Prostate gland (tissue), 2 donors: ENCODE measurements at regions not wholly inside any gene's neighbourhood (a gene's known extent, or its start where the extent isn't known, plus 50 kb on each side); places are given as distances from the start of the nearest gene placed in this dataset.

Source experiments
- DNase-seq: peaks from one replicate; pipeline ENCODE4 v3.0.0-alpha.2; 2019; ENCODE audit warnings: low spot score
- H3K27ac ChIP-seq, 2 donors: fragments of 200-600 bp; sonication (generic); 2 replicates each; pipeline ENCODE4 v1.5.1; 2017 to 2019
- H3K27me3 ChIP-seq: fragments of 200-600 bp; sonication (generic); replicated peaks from 2 replicates; pipeline ENCODE4 v1.5.1; 2019; ENCODE audit not compliant: insufficient read depth
- H3K36me3 ChIP-seq, 2 donors: fragments of 200-600 bp; sonication (generic); 1 replicate in 1 of 2; 2 replicates in 1 of 2; pipeline versions ENCODE4 v1.5.1 to v1.8.1; 2017 to 2019
- H3K4me1 ChIP-seq: fragments of 200-600 bp; sonication (generic); replicated peaks from 2 replicates; pipeline ENCODE4 v1.5.1; 2019
- H3K4me3 ChIP-seq, 2 donors: fragments of 200-600 bp; sonication (generic); 2 replicates each; pipeline ENCODE4 v1.5.1; 2017 to 2019
- H3K9me3 ChIP-seq: fragments of 200-600 bp; sonication (generic); 2 replicates; pipeline ENCODE4 v1.5.1; 2017
- CTCF ChIP-seq, 4 experiments: fragments of 200-600 bp in 2 of 4; fragments of 450-650 bp in 2 of 4; sonication (generic) in 2 of 4; IDR thresholded peaks; 1 replicate in 3 of 4; 2 replicates in 1 of 4; pipeline ENCODE4 v1.5.1; 2016 to 2019; ENCODE audit warnings: antibody characterized with exemption in 4 of 4, mild to moderate bottlenecking in 2 of 4, moderate library complexity in 2 of 4
- POLR2A ChIP-seq: fragments of 450-650 bp; IDR thresholded peaks from one replicate; pipeline ENCODE4 v1.6.1; 2016; ENCODE audit warnings: antibody characterized with exemption, mild to moderate bottlenecking
- POLR2AphosphoS5 ChIP-seq: sonication (generic); formaldehyde crosslinking; IDR thresholded peaks from one replicate; pipeline ENCODE4 v1.6.1; 2017; ENCODE audit warnings: antibody characterized with exemption
- WGBS: methylation state at CpG from one replicate; pipeline ENCODE4 v1.1.5; 2018; 5-methylcytosine and 5-hydroxymethylcytosine counted together
- intact Hi-C: fragments of 100-400 bp; cut with DNase I; formaldehyde crosslinking; loops from one replicate; pipeline ENCODE4 v1.14.2; 2022

- Histone ChIP-seq H3K4me3 (no peak overlapping the region), H3K9me3 (no peaks in the 10 kb centered on the region), H3K27me3 (no peaks in the 10 kb centered on the region), H3K27ac (no peak overlapping the region), H3K36me3 (no peaks in the 10 kb centered on the region), H3K4me1 (no peaks in the 10 kb centered on the region)
- intact Hi-C loops: loop anchor here (5.0 kb wide), 1 partner anchor 539 kb away; no protein-coding TSS in a partner anchor
- 74% methylated on average over 2 of the region's 2 CpGs for WGBS
- no peak for DNase-seq
- TF ChIP-seq POLR2A: no peak
- no peak for TF ChIP-seq POLR2AphosphoS5
- TF ChIP-seq CTCF (IDR thresholded peaks at IDR 0.05): no peak
Observed at GRCh38 chr18:44133483-44133882, 547.2 kb upstream of the SETBP1 start.

GRCh38 chr18:44134447-44134846 is 546.2 kb upstream of the SETBP1 start:
- intact Hi-C loops: loop anchor here (5.0 kb wide), 1 partner anchor 538 kb away; no protein-coding TSS in a partner anchor
- 84% methylated on average over 4 of the region's 4 CpGs for WGBS
- H3K27me3 ChIP-seq: no peaks in the 10 kb centered on the region
- DNase-seq: no peak
- H3K4me1 ChIP-seq: no peaks in the 10 kb centered on the region
- H3K36me3 ChIP-seq: no peaks in the 10 kb centered on the region
- no peak overlapping the region for H3K4me3 ChIP-seq
- no peaks in the 10 kb centered on the region for H3K9me3 ChIP-seq
- TF ChIP-seq CTCF (IDR thresholded peaks at IDR 0.05): no peak
- H3K27ac ChIP-seq: no peak overlapping the region

DNA sequence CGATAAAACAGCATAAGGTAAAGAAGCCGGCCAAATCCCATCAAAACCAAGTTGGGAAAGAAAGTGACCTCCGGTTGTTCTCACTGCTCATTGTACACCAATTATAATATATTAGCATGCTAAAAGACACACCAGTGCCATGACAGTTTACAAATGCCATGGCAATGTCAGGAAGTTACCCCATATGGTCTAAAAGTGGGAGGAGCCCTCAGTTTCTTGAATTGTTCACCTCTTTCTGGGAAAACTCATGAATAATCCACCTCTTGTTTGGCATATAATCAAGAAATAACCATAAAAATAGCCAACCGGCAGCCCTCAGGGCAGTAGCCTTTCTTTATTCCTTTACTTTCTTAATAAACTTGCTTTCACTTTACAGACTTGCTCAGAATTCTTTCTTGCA is 544.9 kb upstream of the SETBP1 start:
- H3K4me1 ChIP-seq: no peaks in the 10 kb centered on the region
- TF ChIP-seq CTCF (IDR thresholded peaks at IDR 0.05) (no peak), POLR2A (no peak), POLR2AphosphoS5 (no peak)
- no peaks in the 10 kb centered on the region for H3K9me3 ChIP-seq
- 95% methylated on average over 4 of the region's 4 CpGs for WGBS
- DNase-seq: no peak
- no peaks in the 10 kb centered on the region for H3K27me3 ChIP-seq
- no peak overlapping the region for H3K27ac ChIP-seq
- no peak overlapping the region for H3K4me3 ChIP-seq
- intact Hi-C loops: no loop called here
- no peaks in the 10 kb centered on the region for H3K36me3 ChIP-seq

DNA sequence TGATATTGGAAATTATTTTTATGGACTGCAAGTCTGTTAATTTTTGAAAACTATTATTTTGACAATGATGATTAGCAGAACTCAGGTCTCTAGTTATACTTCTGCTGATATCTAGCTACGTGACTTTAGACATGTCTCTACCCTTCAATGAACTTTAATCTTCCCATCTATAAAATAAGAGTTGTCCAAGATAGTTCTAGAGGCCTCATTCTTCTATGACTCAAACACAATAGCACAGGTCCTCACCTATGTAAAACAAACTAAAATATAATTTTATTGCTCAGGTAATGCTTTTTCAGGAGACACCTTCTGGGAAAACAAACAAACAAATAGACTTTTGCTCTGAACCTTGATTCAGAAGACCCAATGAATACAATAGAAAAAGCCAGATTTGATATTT is 544.4 kb upstream of the SETBP1 start:
- no peaks in the 10 kb centered on the region for H3K4me1 ChIP-seq
- H3K27me3 ChIP-seq: no peaks in the 10 kb centered on the region
- H3K27ac ChIP-seq: no peak overlapping the region
- no peaks in the 10 kb centered on the region for H3K9me3 ChIP-seq
- no peak for DNase-seq
- H3K36me3 ChIP-seq: no peaks in the 10 kb centered on the region
- WGBS: 88% methylated on average over 1 of the region's 1 CpG
- H3K4me3 ChIP-seq: no peak overlapping the region
- no peak for TF ChIP-seq CTCF (IDR thresholded peaks at IDR 0.05)
- no peak for TF ChIP-seq POLR2A
- no peak for TF ChIP-seq POLR2AphosphoS5
- intact Hi-C loops: no loop called here

DNA sequence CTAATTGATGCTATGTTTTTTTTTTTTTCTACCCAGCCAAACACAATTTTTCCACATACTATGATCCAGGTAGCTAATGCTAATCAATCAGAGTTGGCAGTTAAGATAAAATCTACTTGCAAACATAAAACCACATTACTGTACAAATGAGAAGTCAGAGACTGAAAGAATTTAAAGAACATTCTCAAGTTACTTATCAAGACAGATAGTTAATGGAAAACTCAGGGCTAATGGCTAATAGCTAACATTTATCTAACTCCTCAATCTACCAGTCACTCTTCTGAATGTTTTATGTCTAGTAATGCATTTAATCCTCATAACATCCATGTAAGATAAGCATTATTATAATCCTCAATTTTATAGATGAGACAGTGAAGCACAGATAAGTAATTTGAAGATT is 537.6 kb upstream of the SETBP1 start:
- Histone ChIP-seq H3K27me3 (no peaks in the 10 kb centered on the region), H3K4me3 (no peak overlapping the region), H3K27ac (no peak overlapping the region), H3K9me3 (no peaks in the 10 kb centered on the region), H3K4me1 (no peaks in the 10 kb centered on the region), H3K36me3 (no peaks in the 10 kb centered on the region)
- TF ChIP-seq CTCF (IDR thresholded peaks at IDR 0.05) (no peak), POLR2AphosphoS5 (no peak), POLR2A (no peak)
- intact Hi-C loops: no loop called here
- DNase-seq: no peak
